IMR-90 (cell line): ENCODE measurements at regions not wholly inside any gene's neighbourhood (a gene's known extent, or its start where the extent isn't known, plus 50 kb on each side); places are given as distances from the start of the nearest gene placed in this dataset.

Experiments used
- ATAC-seq: fragments of 200-7000 bp; cut with Tn5 transposase; 2 replicates; pipeline ENCODE4 v1.9.1; 2020; ENCODE audit warnings: low read depth, mild to moderate bottlenecking, moderate library complexity
- BruUV-seq: library from RNA; stranded (reverse); fragments of 400-500 nt; replicated peaks from 2 replicates; lab custom pipeline; 2021; lab: Mats Ljungman, UMichigan
- CTCF ChIA-PET: fragments of 300-600 bp; formaldehyde crosslinking; extraction: SDS; loops from one replicate; lab custom pipeline; 2021; ENCODE audit warnings: antibody characterized with exemption; lab: Yijun Ruan, JAX
- POLR2A ChIA-PET: fragments of 300-600 bp; sonication (Branson Sonifier 250); formaldehyde crosslinking; loops from one replicate; lab custom pipeline; 2022; ENCODE audit warnings: antibody characterized with exemption; ENCODE audit not compliant: unreplicated experiment; lab: Charles Lee
- DNase-seq: peaks from one replicate; pipeline ENCODE4 v3.0.0; 2013
- H2AFZ ChIP-seq: replicated peaks from 2 replicates; pipeline ENCODE3; 2013; ENCODE audit warnings: low read length, mild to moderate bottlenecking; ENCODE audit not compliant: poor library complexity
- H2AK5ac ChIP-seq: 2 replicates; pipeline ENCODE4 v1.6.1; 2013; ENCODE audit warnings: low read depth, low read length, inconsistent platforms
- H2AK9ac ChIP-seq: replicated peaks from 2 replicates; pipeline ENCODE3; 2013; ENCODE audit warnings: mild to moderate bottlenecking, low read depth, low read length, moderate library complexity; ENCODE audit not compliant: poor library complexity
- H2BK120ac ChIP-seq: 2 replicates; pipeline ENCODE4 v1.6.1; 2013; ENCODE audit warnings: low read depth, low read length, inconsistent platforms
- H2BK15ac ChIP-seq: 3 replicates; pipeline ENCODE4 v1.6.1; 2013; ENCODE audit warnings: low read depth, low read length, inconsistent platforms
- H2BK20ac ChIP-seq: 2 replicates; pipeline ENCODE4 v1.6.1; 2013; ENCODE audit warnings: low read depth, mild to moderate bottlenecking, inconsistent platforms, low read length, moderate library complexity
- H2BK5ac ChIP-seq: 2 replicates; pipeline ENCODE4 v1.6.1; 2013; ENCODE audit warnings: mild to moderate bottlenecking, low read depth, low read length, inconsistent platforms; ENCODE audit not compliant: poor library complexity, severe bottlenecking
- H3K14ac ChIP-seq: replicated peaks from 2 replicates; pipeline ENCODE4 v1.6.1; 2013; ENCODE audit warnings: low read depth, low read length, inconsistent platforms
- H3K18ac ChIP-seq: 2 replicates; pipeline ENCODE4 v1.6.1; 2013; ENCODE audit warnings: low read depth, low read length, control low read depth
- H3K23ac ChIP-seq: 2 replicates; pipeline ENCODE4 v1.6.1; 2013; ENCODE audit warnings: low read depth, low read length, inconsistent platforms
- H3K27ac ChIP-seq: 2 replicates; pipeline ENCODE4 v1.5.1; 2013; ENCODE audit warnings: mild to moderate bottlenecking, control low read depth, low read length; ENCODE audit not compliant: insufficient read depth
- H3K27me3 ChIP-seq: 2 replicates; pipeline ENCODE4 v1.6.1; 2013; ENCODE audit warnings: low read length; ENCODE audit not compliant: control insufficient read depth, insufficient read depth
- H3K36me3 ChIP-seq: 2 replicates; pipeline ENCODE4 v1.6.1; 2013; ENCODE audit warnings: low read length, mixed read lengths; ENCODE audit not compliant: control insufficient read depth, insufficient read depth
- H3K4ac ChIP-seq: 2 replicates; pipeline ENCODE4 v1.6.1; 2013; ENCODE audit warnings: low read depth, low read length, inconsistent platforms
- H3K4me1 ChIP-seq: 2 replicates; pipeline ENCODE4 v1.6.1; 2013; ENCODE audit warnings: low read length, mixed read lengths; ENCODE audit not compliant: control insufficient read depth, insufficient read depth
- H3K4me2 ChIP-seq: 2 replicates; pipeline ENCODE4 v1.6.1; 2013; ENCODE audit warnings: low read depth, mild to moderate bottlenecking, control low read depth, low read length, moderate library complexity
- H3K4me3 ChIP-seq: 2 replicates; pipeline ENCODE4 v1.5.1; 2013; ENCODE audit warnings: low read depth, mild to moderate bottlenecking, control low read depth, low read length, moderate library complexity; ENCODE audit not compliant: insufficient read depth
- H3K56ac ChIP-seq: 2 replicates; pipeline ENCODE4 v1.6.1; 2013; ENCODE audit warnings: low read length, inconsistent platforms; ENCODE audit not compliant: insufficient read depth; ENCODE audit errors: extremely low read depth
- H3K79me1 ChIP-seq, 2 experiments: 2 replicates each; pipeline ENCODE4 v1.6.1; 2013; ENCODE audit warnings: low read length in 2 of 2, inconsistent platforms in 1 of 2, low read depth in 1 of 2
- H3K9ac ChIP-seq: 2 replicates; pipeline ENCODE4 v1.6.1; 2013; ENCODE audit warnings: low read depth, low read length, control low read depth
- H3K9me1 ChIP-seq: 2 replicates; pipeline ENCODE4 v1.6.1; 2013; ENCODE audit warnings: low read length, inconsistent platforms; ENCODE audit not compliant: insufficient read depth
- H3K9me3 ChIP-seq: 2 replicates; pipeline ENCODE4 v1.6.1; 2013; ENCODE audit warnings: low read length; ENCODE audit not compliant: control insufficient read depth, insufficient read depth
- H4K20me1 ChIP-seq: 2 replicates; pipeline ENCODE4 v1.6.1; 2013; ENCODE audit warnings: low read length, inconsistent platforms; ENCODE audit not compliant: insufficient read depth
- H4K5ac ChIP-seq: 2 replicates; pipeline ENCODE4 v1.6.1; 2013; ENCODE audit warnings: mild to moderate bottlenecking, low read depth, low read length, control low read depth
- H4K8ac ChIP-seq, 2 experiments: 2 replicates each; pipeline ENCODE4 v1.6.1; 2013; ENCODE audit warnings: low read depth in 2 of 2, low read length in 2 of 2, control low read depth in 1 of 2, inconsistent platforms in 1 of 2
- H4K91ac ChIP-seq: 2 replicates; pipeline ENCODE4 v1.6.1; 2013; ENCODE audit warnings: low read depth, low read length, inconsistent platforms; ENCODE audit not compliant: insufficient read depth
- CEBPB ChIP-seq: IDR thresholded peaks from 2 replicates; pipeline ENCODE4 v1.6.1; 2012; ENCODE audit warnings: low read depth, low read length, improper control_type of control experiment
- CTCF ChIP-seq: conservative IDR thresholded peaks from 2 replicates; pipeline ENCODE4 v1.5.1; 2012; ENCODE audit warnings: mild to moderate bottlenecking, low read depth, low read length, improper control_type of control experiment
- FOS ChIP-seq: fragments of 150-350 bp; IDR thresholded peaks from 2 replicates; pipeline ENCODE4 v1.6.1; 2016; ENCODE audit warnings: low read depth, low read length
- MAZ ChIP-seq: IDR thresholded peaks from 2 replicates; pipeline ENCODE4 v1.6.1; 2012; ENCODE audit warnings: low read depth, mild to moderate bottlenecking, low read length, improper control_type of control experiment, moderate library complexity, borderline replicate concordance
- MXI1 ChIP-seq: IDR thresholded peaks from 2 replicates; pipeline ENCODE4 v1.6.1; 2012; ENCODE audit warnings: low read depth, mild to moderate bottlenecking, low read length, moderate library complexity, borderline replicate concordance
- RCOR1 ChIP-seq: IDR thresholded peaks from 2 replicates; pipeline ENCODE4 v1.6.1; 2012; ENCODE audit warnings: mild to moderate bottlenecking, low read length, improper control_type of control experiment; ENCODE audit not compliant: insufficient replicate concordance
- SMC3 ChIP-seq: fragments of 150-350 bp; IDR thresholded peaks from 2 replicates; pipeline ENCODE4 v1.6.1; 2016; ENCODE audit warnings: low read depth, mild to moderate bottlenecking, antibody characterized with exemption, low read length, moderate library complexity
- USF2 ChIP-seq: fragments of 150-350 bp; IDR thresholded peaks from 2 replicates; pipeline ENCODE4 v1.6.1; 2017; ENCODE audit warnings: mild to moderate bottlenecking, antibody characterized with exemption, low read length, low read depth
- dilution Hi-C: fragments of 300-500 bp; cut with HindIII; formaldehyde crosslinking; loops from one replicate; pipeline ENCODE4 v1.14.3; 2018; ENCODE audit warnings: low sequenced_read_pairs; ENCODE audit not compliant: unreplicated experiment
- in situ Hi-C: fragments of 300-500 bp; cut with MboI; formaldehyde crosslinking; loops from 3 replicates; pipeline ENCODE4 v1.14.3; 2019; ENCODE audit warnings: low sequenced_read_pairs, inconsistent platforms, mixed read lengths
- intact Hi-C: fragments of 100-400 bp; cut with micrococcal nuclease; formaldehyde crosslinking; loops from 2 replicates; pipeline ENCODE4 v1.10.0; 2022

GRCh38 chr15:39053480-39053879 is 488.9 kb upstream of the RASGRP1 start:
- Histone ChIP-seq H3K27ac (no peak overlapping the region), H2AK9ac (no peak overlapping the region), H3K4me1 (no peaks in the 10 kb centered on the region), H3K23ac (no peak overlapping the region), H3K4me3 (no peak overlapping the region), H3K4ac (no peak overlapping the region), H4K91ac (no peak overlapping the region), H3K9ac (no peak overlapping the region), H3K4me2 (no peak overlapping the region), H4K8ac (no peak overlapping the region), H3K56ac (no peak overlapping the region), H2BK120ac (no peak overlapping the region), H2AK5ac (no peak overlapping the region), H3K9me1 (no peaks in the 10 kb centered on the region), H3K79me1 (no peaks in the 10 kb centered on the region), H3K36me3 (no peaks in the 10 kb centered on the region), H3K14ac (no peak overlapping the region), H2BK20ac (no peak overlapping the region), H4K20me1 (no peaks in the 10 kb centered on the region), H2AFZ (no peak overlapping the region), H3K9me3 (no peaks in the 10 kb centered on the region; the same call in 1 of the 2 replicates), H3K18ac (no peak overlapping the region), H2BK15ac (no peak overlapping the region), H3K27me3 (no peaks in the 10 kb centered on the region), H2BK5ac (no peak overlapping the region), H4K5ac (no peak overlapping the region)
- BruUV-seq, result no TSS peak
- intact Hi-C loops, result no loop called here
- no peak for DNase-seq
- dilution Hi-C loops, result no loop called here
- POLR2A ChIA-PET, result no interaction called here
- CTCF ChIA-PET, result no interaction called here
- no peak for TF ChIP-seq CEBPB
- TF ChIP-seq RCOR1, result no peak
- TF ChIP-seq USF2, result no peak
- no peak for TF ChIP-seq MXI1
- no peak for TF ChIP-seq CTCF
- no peak for TF ChIP-seq FOS
- TF ChIP-seq MAZ, result no peak
- TF ChIP-seq SMC3, result no peak
- in situ Hi-C loops, result no loop called here
- no peak for ATAC-seq
